Stomach (tissue), 4 donors: ENCODE measurements at regions not wholly inside any gene's neighbourhood (a gene's known extent, or its start where the extent isn't known, plus 50 kb on each side); places are given as distances from the start of the nearest gene placed in this dataset.

Source experiments
- EP300 ChIP-seq: sonication (generic); formaldehyde crosslinking; IDR thresholded peaks from one replicate; pipeline ENCODE4 v1.6.1; 2017; ENCODE audit warnings: antibody characterized with exemption
- POLR2A ChIP-seq, 4 donors: fragments of 450-650 bp; IDR thresholded peaks; one replicate each; pipeline ENCODE4 v1.6.1; 2016; ENCODE audit warnings: antibody characterized with exemption in 4 of 4, control low read depth in 2 of 4, mild to moderate bottlenecking in 1 of 4, moderate library complexity in 1 of 4
- POLR2AphosphoS5 ChIP-seq, 3 donors: sonication (generic); formaldehyde crosslinking; IDR thresholded peaks; one replicate each; pipeline ENCODE4 v1.6.1; 2016; ENCODE audit warnings: antibody characterized with exemption in 3 of 3
- TF ChIP-seq, protein P1 (sequence below), 7 experiments: fragments of 450-650 bp in 4 of 7; fragments of 200-600 bp in 3 of 7; sonication (generic) in 3 of 7; IDR thresholded peaks; one replicate each; pipeline ENCODE4 v1.5.1; 2016 to 2019; ENCODE audit warnings: antibody characterized with exemption in 7 of 7, control low read depth in 2 of 7, mild to moderate bottlenecking in 1 of 7

DNA sequence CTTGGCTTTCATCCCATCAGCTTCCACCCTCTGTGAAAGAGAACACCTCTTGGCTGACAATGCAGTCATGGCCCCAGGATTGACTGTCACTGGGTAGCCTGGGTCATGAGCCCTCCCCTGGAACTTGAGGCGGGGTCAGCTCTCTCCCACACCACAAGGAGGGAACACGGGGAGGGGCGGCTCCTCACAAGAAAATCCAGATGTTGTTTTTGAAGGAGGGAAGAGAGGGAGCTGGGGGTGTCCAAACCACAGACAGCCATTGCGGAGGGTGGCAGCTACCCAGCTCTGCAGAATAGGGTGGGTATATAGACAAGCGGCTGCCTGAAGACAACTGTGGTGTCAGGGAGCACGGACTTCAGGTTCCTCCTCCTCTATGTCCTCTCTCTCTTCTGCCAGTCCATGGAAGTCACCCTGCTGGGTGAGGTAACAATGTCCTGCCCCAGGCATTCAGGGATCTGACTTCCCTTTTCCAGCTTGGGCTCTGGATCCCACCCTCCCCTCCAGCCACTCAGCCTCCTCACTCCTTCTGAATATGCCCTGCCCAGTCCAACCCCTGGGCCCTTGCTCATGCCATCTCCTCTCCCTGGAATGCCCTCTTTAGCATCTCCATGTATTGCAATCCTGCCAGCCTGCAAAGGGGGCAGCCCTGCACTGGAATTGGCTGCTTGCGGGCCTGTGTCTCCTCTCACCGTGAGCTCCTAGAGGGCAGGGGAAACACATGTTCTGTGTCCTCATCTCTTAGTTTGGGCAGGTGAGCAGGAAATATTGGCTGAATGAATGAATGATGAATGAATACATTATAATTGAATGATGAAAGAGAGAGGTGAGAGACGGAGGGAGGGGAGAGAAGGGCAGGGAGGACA, 60.9 kb upstream of the RUNX3 start:
- TF ChIP-seq, protein P1, sequence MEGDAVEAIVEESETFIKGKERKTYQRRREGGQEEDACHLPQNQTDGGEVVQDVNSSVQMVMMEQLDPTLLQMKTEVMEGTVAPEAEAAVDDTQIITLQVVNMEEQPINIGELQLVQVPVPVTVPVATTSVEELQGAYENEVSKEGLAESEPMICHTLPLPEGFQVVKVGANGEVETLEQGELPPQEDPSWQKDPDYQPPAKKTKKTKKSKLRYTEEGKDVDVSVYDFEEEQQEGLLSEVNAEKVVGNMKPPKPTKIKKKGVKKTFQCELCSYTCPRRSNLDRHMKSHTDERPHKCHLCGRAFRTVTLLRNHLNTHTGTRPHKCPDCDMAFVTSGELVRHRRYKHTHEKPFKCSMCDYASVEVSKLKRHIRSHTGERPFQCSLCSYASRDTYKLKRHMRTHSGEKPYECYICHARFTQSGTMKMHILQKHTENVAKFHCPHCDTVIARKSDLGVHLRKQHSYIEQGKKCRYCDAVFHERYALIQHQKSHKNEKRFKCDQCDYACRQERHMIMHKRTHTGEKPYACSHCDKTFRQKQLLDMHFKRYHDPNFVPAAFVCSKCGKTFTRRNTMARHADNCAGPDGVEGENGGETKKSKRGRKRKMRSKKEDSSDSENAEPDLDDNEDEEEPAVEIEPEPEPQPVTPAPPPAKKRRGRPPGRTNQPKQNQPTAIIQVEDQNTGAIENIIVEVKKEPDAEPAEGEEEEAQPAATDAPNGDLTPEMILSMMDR (IDR thresholded peaks at IDR 0.05) = no peak
- TF ChIP-seq POLR2AphosphoS5 (IDR thresholded peaks at IDR 0.05) (no peak), POLR2A (IDR thresholded peaks at IDR 0.05) (no peak), EP300 (no peak)
